GM19467 (cell line): ENCODE measurements at regions not wholly inside any gene's neighbourhood (a gene's known extent, or its start where the extent isn't known, plus 50 kb on each side); places are given as distances from the start of the nearest gene placed in this dataset.
A peak's percentile ranks its signal among the peaks of the same experiment; 100 is the strongest.
"Not testable (repeated sequence)": the region's sequence is repeated elsewhere in the genome, so short reads cannot be mapped to it uniquely, and the experiment has no call there.

Experiments
- ATAC-seq: cut with Tn5 transposase; IDR thresholded peaks from one replicate; pipeline ENCODE4 v1.9.1; 2021; ENCODE audit warnings: mild to moderate bottlenecking, moderate library complexity; ENCODE audit not compliant: unreplicated experiment

GRCh38 chr1:209191262-209191634 lies 392.3 kb upstream of the CAMK1G start:
- ATAC-seq = no peak

GRCh38 chr1:209196140-209196539 lies 387.4 kb upstream of the CAMK1G start:
- no peak for ATAC-seq

- ATAC-seq = no peak
These were observed 384.4 kb upstream of the CAMK1G start for GRCh38 chr1:209198961-209199750.

GRCh38 chr1:209199822-209200221 lies 383.7 kb upstream of the CAMK1G start:
- ATAC-seq = no peak

GRCh38 chr1:209202321-209202720 lies 381.2 kb upstream of the CAMK1G start:
- not testable (repeated sequence) for ATAC-seq

- ATAC-seq = no peak
These were observed 380.5 kb upstream of the CAMK1G start for GRCh38 chr1:209202830-209203532.

- ATAC-seq = no peak
These were observed 380.0 kb upstream of the CAMK1G start for GRCh38 chr1:209203533-209203895.

GRCh38 chr1:209205039-209205438 lies 378.5 kb upstream of the CAMK1G start:
- no peak for ATAC-seq

GRCh38 chr1:209207126-209207700 lies 376.3 kb upstream of the CAMK1G start:
- ATAC-seq = no peak

GRCh38 chr1:209207701-209208286 lies 375.7 kb upstream of the CAMK1G start:
- peak; percentile 72 for ATAC-seq

GRCh38 chr1:209208648-209209047 lies 374.9 kb upstream of the CAMK1G start:
- ATAC-seq = no peak

GRCh38 chr1:209213989-209214388 lies 369.5 kb upstream of the CAMK1G start:
- no peak for ATAC-seq

- ATAC-seq = no peak
These were observed 367.7 kb upstream of the CAMK1G start for GRCh38 chr1:209215826-209216225.

GRCh38 chr1:209218113-209218512 lies 365.4 kb upstream of the CAMK1G start:
- ATAC-seq = no peak

GRCh38 chr1:209218981-209219380 lies 364.5 kb upstream of the CAMK1G start:
- no peak for ATAC-seq

GRCh38 chr1:209219791-209220524 lies 363.6 kb upstream of the CAMK1G start:
- ATAC-seq = no peak

- no peak for ATAC-seq
These were observed 360.7 kb upstream of the CAMK1G start for GRCh38 chr1:209222826-209223225.

GRCh38 chr1:209223791-209224190 lies 359.7 kb upstream of the CAMK1G start:
- ATAC-seq = no peak

- no peak for ATAC-seq
These were observed 358.6 kb upstream of the CAMK1G start for GRCh38 chr1:209224886-209225285.

- ATAC-seq = no peak
These were observed 356.3 kb upstream of the CAMK1G start for GRCh38 chr1:209227171-209227570.

- no peak for ATAC-seq
These were observed 355.6 kb upstream of the CAMK1G start for GRCh38 chr1:209227941-209228340.
